Activated naive CD4-positive, alpha-beta T cell treated with anti-CD3 and anti-CD28 coated beads, Interleukin-2, amount 10 ng/mL, durations not matched to agents 7 days and 5 days (primary cell): ENCODE measurements at regions not wholly inside any gene's neighbourhood (a gene's known extent, or its start where the extent isn't known, plus 50 kb on each side); places are given as distances from the start of the nearest gene placed in this dataset.

Experiments
- CTCF ChIA-PET: fragments of 350-600 bp; sonication (Branson Sonifier 250); formaldehyde crosslinking; loops from one replicate; lab custom pipeline; 2021; ENCODE audit warnings: antibody characterized with exemption; lab: Charles Lee
- DNase-seq: peaks from one replicate; pipeline ENCODE4 v3.0.0-alpha.2; 2020
- H3K27ac Mint-ChIP-seq: one replicate; pipeline ENCODE4 v1.8.0; 2021; ENCODE audit warnings: mild to moderate bottlenecking, moderate library complexity, mixed read lengths
- H3K27me3 Mint-ChIP-seq: one replicate; pipeline ENCODE4 v1.8.0; 2021; ENCODE audit warnings: mild to moderate bottlenecking, mixed read lengths
- H3K36me3 Mint-ChIP-seq: one replicate; pipeline ENCODE4 v1.8.0; 2021; ENCODE audit warnings: mixed read lengths
- H3K4me1 Mint-ChIP-seq: one replicate; pipeline ENCODE4 v1.8.0; 2021; ENCODE audit warnings: mixed read lengths
- H3K4me3 Mint-ChIP-seq: one replicate; pipeline ENCODE4 v1.8.0; 2021; ENCODE audit warnings: mild to moderate bottlenecking, moderate library complexity, mixed read lengths
- H3K9me3 Mint-ChIP-seq: one replicate; pipeline ENCODE4 v1.8.0; 2021; ENCODE audit warnings: mixed read lengths

- CTCF ChIA-PET, result interaction anchor here (1.2 kb wide), 1 partner anchor 10 kb away, joined by 3 read pairs; no protein-coding TSS in a partner anchor
- no peak overlapping the region for H3K4me3 Mint-ChIP-seq
- H3K36me3 Mint-ChIP-seq, result no peaks in the 10 kb centered on the region
- H3K27me3 Mint-ChIP-seq, result no peaks in the 10 kb centered on the region
- no peak overlapping the region for H3K27ac Mint-ChIP-seq
- peaks cover 20% of the 10 kb centered on the region for H3K9me3 Mint-ChIP-seq
- no peaks in the 10 kb centered on the region for H3K4me1 Mint-ChIP-seq
- DNase-seq, result no peak
Observed at GRCh38 chr4:92129408-92129994, 174.3 kb upstream of the GRID2 start.

GRCh38 chr4:92136434-92136833 is 167.3 kb upstream of the GRID2 start:
- no peak overlapping the region for H3K27ac Mint-ChIP-seq
- no peak overlapping the region for H3K4me3 Mint-ChIP-seq
- H3K9me3 Mint-ChIP-seq, result peaks cover 13% of the 10 kb centered on the region
- DNase-seq, result no peak
- CTCF ChIA-PET, result no interaction called here
- H3K4me1 Mint-ChIP-seq, result no peaks in the 10 kb centered on the region
- H3K27me3 Mint-ChIP-seq, result no peaks in the 10 kb centered on the region
- no peaks in the 10 kb centered on the region for H3K36me3 Mint-ChIP-seq

DNA sequence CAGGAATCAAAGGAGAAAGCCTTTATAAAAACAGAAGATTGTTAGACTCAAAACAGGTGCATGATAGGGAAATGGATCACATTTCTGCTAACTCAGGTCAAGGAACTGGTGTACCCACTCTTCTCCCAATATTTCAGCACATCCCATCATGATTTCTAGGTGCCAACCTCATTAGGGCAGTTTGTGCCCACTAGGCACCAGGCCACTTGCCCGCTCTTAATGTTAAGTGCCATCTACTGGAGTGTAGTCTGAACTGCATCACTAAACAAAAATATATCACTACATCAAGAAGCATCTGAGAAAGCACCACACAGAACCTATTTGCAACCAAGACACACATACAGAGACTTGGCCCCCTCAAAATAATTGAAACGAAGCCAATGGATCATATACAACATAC is 140.4 kb upstream of the GRID2 start:
- no peak overlapping the region for H3K4me3 Mint-ChIP-seq
- H3K27ac Mint-ChIP-seq, result no peak overlapping the region
- peaks cover 6% of the 10 kb centered on the region for H3K9me3 Mint-ChIP-seq
- no peaks in the 10 kb centered on the region for H3K4me1 Mint-ChIP-seq
- H3K27me3 Mint-ChIP-seq, result no peaks in the 10 kb centered on the region
- CTCF ChIA-PET, result no interaction called here
- H3K36me3 Mint-ChIP-seq, result no peaks in the 10 kb centered on the region
- no peak for DNase-seq

GRCh38 chr4:92170340-92170739 is 133.4 kb upstream of the GRID2 start:
- H3K4me1 Mint-ChIP-seq, result no peaks in the 10 kb centered on the region
- CTCF ChIA-PET, result no interaction called here
- H3K36me3 Mint-ChIP-seq, result no peaks in the 10 kb centered on the region
- H3K4me3 Mint-ChIP-seq, result no peak overlapping the region
- H3K27ac Mint-ChIP-seq, result no peak overlapping the region
- no peaks in the 10 kb centered on the region for H3K27me3 Mint-ChIP-seq
- H3K9me3 Mint-ChIP-seq, result peaks cover 4% of the 10 kb centered on the region
- DNase-seq, result no peak

GRCh38 chr4:92172203-92172602 is 131.6 kb upstream of the GRID2 start:
- Mint-ChIP-seq H3K27me3 (no peaks in the 10 kb centered on the region), H3K27ac (no peak overlapping the region), H3K9me3 (no peaks in the 10 kb centered on the region), H3K36me3 (no peaks in the 10 kb centered on the region), H3K4me1 (no peaks in the 10 kb centered on the region), H3K4me3 (no peak overlapping the region)
- CTCF ChIA-PET, result no interaction called here
- no peak for DNase-seq

DNA sequence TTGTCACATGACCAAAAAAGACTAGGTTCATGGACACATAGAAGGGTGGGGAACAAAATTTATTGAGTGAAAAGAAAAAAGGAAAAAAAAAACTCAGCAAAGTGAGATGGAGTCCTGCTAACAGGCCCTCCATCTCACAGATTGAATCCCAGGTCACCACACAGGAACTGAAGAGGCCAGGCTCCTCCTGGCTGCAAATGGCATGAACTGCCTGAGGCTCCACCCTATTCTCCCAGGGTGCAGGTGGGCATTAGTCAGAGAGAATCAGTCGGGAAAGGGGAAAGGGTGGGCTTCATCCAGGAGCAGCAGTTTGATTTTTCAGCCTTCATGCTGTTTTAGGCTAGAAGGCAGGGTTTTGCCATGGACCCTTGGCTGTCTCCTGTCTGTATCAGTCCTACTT is 128.5 kb upstream of the GRID2 start:
- CTCF ChIA-PET, result no interaction called here
- H3K27me3 Mint-ChIP-seq, result no peaks in the 10 kb centered on the region
- peaks cover 3% of the 10 kb centered on the region for H3K9me3 Mint-ChIP-seq
- H3K36me3 Mint-ChIP-seq, result no peaks in the 10 kb centered on the region
- no peak overlapping the region for H3K4me3 Mint-ChIP-seq
- no peaks in the 10 kb centered on the region for H3K4me1 Mint-ChIP-seq
- no peak overlapping the region for H3K27ac Mint-ChIP-seq
- DNase-seq, result no peak

GRCh38 chr4:92182006-92182735 is 121.6 kb upstream of the GRID2 start:
- Mint-ChIP-seq H3K36me3 (no peaks in the 10 kb centered on the region), H3K27me3 (no peaks in the 10 kb centered on the region), H3K4me3 (no peak overlapping the region), H3K9me3 (peaks cover 16% of the 10 kb centered on the region), H3K27ac (no peak overlapping the region), H3K4me1 (no peaks in the 10 kb centered on the region)
- DNase-seq, result no peak
- CTCF ChIA-PET, result no interaction called here

DNA sequence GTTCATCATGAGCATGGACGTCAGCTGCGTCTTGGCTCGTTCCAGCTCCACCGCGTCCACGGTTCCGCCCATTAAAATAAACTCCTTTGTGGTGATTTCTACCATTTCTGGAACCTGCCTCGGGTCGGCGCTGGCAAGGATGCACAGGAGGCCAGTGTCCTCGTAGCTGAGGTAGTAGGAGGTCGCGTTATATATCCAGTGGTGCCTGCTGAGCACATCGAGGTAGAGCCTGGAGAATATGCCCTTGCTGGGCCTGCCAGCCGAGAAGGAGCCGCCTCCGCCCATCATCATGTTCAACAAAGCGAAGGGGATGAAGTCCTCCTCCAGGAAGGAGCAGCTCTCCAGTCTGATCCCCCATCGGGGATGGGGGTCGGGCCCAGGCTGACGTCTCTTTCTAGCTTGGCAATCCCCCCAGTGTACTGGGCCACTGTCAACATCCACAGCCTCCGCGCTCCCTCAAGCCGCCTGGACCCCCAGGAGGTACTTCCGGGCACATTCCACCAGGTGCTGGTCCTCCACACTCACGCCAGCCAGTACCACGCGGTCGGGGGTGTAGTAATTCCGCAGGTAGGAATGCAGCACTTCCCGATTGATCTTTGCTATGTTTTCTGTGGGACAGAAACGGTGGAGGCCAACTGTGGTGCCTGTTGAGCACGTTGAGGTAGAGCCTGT is 120.9 kb upstream of the GRID2 start:
- no peaks in the 10 kb centered on the region for H3K27me3 Mint-ChIP-seq
- peaks cover 16% of the 10 kb centered on the region for H3K9me3 Mint-ChIP-seq
- CTCF ChIA-PET, result no interaction called here
- no peak overlapping the region for H3K27ac Mint-ChIP-seq
- H3K4me1 Mint-ChIP-seq, result no peaks in the 10 kb centered on the region
- H3K4me3 Mint-ChIP-seq, result no peak overlapping the region
- no peak for DNase-seq
- no peaks in the 10 kb centered on the region for H3K36me3 Mint-ChIP-seq

GRCh38 chr4:92183825-92184224 is 119.9 kb upstream of the GRID2 start:
- CTCF ChIA-PET, result no interaction called here
- no peak overlapping the region for H3K27ac Mint-ChIP-seq
- H3K4me3 Mint-ChIP-seq, result no peak overlapping the region
- H3K36me3 Mint-ChIP-seq, result no peaks in the 10 kb centered on the region
- no peaks in the 10 kb centered on the region for H3K27me3 Mint-ChIP-seq
- no peaks in the 10 kb centered on the region for H3K4me1 Mint-ChIP-seq
- no peak for DNase-seq
- peaks cover 16% of the 10 kb centered on the region for H3K9me3 Mint-ChIP-seq

DNA sequence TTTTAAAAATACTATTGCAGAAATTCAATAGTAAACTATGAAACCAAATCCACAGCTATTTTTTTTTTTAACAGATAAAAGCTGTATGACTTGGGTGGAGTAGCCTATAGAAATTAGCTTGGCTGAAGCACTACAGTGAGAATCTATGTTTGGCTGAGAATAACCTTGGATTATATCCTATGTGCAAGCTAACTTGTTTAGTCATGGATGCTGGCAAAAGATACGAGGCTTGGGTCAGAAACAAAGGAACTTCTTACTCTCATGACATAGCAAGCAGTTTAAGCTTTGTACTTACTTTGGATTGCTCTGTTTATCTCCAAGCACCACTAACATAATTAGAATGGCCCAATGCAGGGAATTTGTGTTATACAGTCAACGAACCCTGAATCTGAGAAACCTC is 119.2 kb upstream of the GRID2 start:
- no peak for DNase-seq
- Mint-ChIP-seq H3K4me1 (no peaks in the 10 kb centered on the region), H3K27me3 (no peaks in the 10 kb centered on the region), H3K36me3 (no peaks in the 10 kb centered on the region), H3K9me3 (peaks cover 13% of the 10 kb centered on the region), H3K27ac (no peak overlapping the region), H3K4me3 (no peak overlapping the region)
- CTCF ChIA-PET, result no interaction called here

GRCh38 chr4:92186239-92186638 is 117.5 kb upstream of the GRID2 start:
- Mint-ChIP-seq H3K4me3 (no peak overlapping the region), H3K36me3 (no peaks in the 10 kb centered on the region), H3K9me3 (peaks cover 12% of the 10 kb centered on the region), H3K27me3 (no peaks in the 10 kb centered on the region), H3K4me1 (no peaks in the 10 kb centered on the region), H3K27ac (no peak overlapping the region)
- no peak for DNase-seq
- CTCF ChIA-PET, result interaction anchor here (0.7 kb wide), 1 partner anchor 80 kb away, joined by 3 read pairs; no protein-coding TSS in a partner anchor

DNA sequence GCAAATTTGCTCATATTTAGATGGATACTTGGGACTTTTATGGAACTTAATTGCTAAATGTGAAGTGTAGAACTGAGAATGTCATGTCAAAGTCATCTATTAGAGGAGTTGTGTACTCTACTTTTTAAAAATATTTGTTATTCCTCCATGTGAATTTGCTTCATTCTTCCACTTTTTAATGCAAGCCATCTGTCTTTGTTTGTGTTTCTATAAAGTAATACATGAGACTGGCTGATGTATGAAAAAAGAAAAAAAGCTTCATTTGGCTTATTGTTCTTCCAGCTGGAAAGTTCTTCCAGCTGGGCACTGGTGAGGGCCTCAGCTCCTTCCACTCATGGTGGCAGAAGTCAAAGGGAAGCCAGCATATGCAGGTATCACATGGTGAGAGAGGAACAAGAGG is 114.6 kb upstream of the GRID2 start:
- Mint-ChIP-seq H3K4me1 (no peaks in the 10 kb centered on the region), H3K27me3 (no peaks in the 10 kb centered on the region), H3K36me3 (no peaks in the 10 kb centered on the region), H3K9me3 (no peaks in the 10 kb centered on the region), H3K4me3 (no peak overlapping the region), H3K27ac (no peak overlapping the region)
- DNase-seq, result no peak
- CTCF ChIA-PET, result no interaction called here

DNA sequence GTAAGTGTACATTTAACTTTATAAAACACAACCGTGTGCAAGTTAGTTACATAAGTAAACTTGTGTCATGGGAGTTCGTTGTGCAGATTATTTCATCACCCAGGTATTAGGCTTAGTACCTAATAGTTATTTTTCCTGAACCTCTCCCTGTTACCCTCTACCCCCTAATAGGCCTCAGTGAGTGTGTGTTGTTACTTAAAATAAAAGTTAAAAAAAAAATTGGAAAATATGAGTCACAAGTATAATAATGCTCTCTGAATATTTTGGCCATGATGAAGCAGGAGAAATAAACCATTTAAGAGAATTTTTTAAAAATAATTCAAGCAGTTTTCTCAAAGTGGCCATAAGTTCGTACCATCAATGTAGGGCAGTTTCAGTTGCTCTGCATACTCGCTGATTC is 105.1 kb upstream of the GRID2 start:
- Mint-ChIP-seq H3K27me3 (no peaks in the 10 kb centered on the region), H3K9me3 (peaks cover 2% of the 10 kb centered on the region), H3K4me1 (no peaks in the 10 kb centered on the region), H3K27ac (no peak overlapping the region), H3K36me3 (no peaks in the 10 kb centered on the region), H3K4me3 (no peak overlapping the region)
- CTCF ChIA-PET, result no interaction called here
- DNase-seq, result no peak

DNA sequence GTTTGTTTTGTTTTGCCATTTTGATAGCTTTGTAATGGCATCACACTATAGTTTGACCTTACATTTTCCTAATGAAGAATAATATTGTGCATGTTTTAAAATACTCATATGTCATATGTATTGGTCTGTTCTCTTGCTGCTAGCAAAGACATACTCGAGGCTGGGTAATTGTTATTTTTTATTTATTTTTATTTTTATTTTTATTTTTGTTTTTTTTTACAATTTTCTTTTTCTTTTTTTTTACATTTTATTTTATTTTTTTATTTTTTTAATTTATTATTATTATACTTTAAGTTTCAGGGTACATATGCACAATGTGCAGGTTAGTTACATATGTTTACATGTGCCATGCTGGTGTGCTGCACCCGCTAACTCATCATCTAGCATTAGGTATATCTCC is 104.6 kb upstream of the GRID2 start:
- no peak for DNase-seq
- CTCF ChIA-PET, result no interaction called here
- H3K4me1 Mint-ChIP-seq, result no peaks in the 10 kb centered on the region
- no peak overlapping the region for H3K27ac Mint-ChIP-seq
- no peak overlapping the region for H3K4me3 Mint-ChIP-seq
- peaks cover 2% of the 10 kb centered on the region for H3K9me3 Mint-ChIP-seq
- H3K36me3 Mint-ChIP-seq, result no peaks in the 10 kb centered on the region
- no peaks in the 10 kb centered on the region for H3K27me3 Mint-ChIP-seq

GRCh38 chr4:92210906-92211305 is 92.9 kb upstream of the GRID2 start:
- Mint-ChIP-seq H3K4me1 (no peaks in the 10 kb centered on the region), H3K9me3 (peaks cover 3% of the 10 kb centered on the region)
- no peak for DNase-seq

More at GRCh38 chr4:92210906-92211305, 92.9 kb upstream of the GRID2 start:
- no peaks in the 10 kb centered on the region for H3K27me3 Mint-ChIP-seq
- no peaks in the 10 kb centered on the region for H3K36me3 Mint-ChIP-seq
- no peak overlapping the region for H3K27ac Mint-ChIP-seq
- CTCF ChIA-PET, result no interaction called here
- no peak overlapping the region for H3K4me3 Mint-ChIP-seq
